ENCODE measurements at regions not wholly inside any gene's neighbourhood (a gene's known extent, or its start where the extent isn't known, plus 50 kb on each side); places are given as distances from the start of the nearest gene placed in this dataset.
"Not testable (repeated sequence)": the region's sequence is repeated elsewhere in the genome, so short reads cannot be mapped to it uniquely, and the experiment has no call there.

DNA sequence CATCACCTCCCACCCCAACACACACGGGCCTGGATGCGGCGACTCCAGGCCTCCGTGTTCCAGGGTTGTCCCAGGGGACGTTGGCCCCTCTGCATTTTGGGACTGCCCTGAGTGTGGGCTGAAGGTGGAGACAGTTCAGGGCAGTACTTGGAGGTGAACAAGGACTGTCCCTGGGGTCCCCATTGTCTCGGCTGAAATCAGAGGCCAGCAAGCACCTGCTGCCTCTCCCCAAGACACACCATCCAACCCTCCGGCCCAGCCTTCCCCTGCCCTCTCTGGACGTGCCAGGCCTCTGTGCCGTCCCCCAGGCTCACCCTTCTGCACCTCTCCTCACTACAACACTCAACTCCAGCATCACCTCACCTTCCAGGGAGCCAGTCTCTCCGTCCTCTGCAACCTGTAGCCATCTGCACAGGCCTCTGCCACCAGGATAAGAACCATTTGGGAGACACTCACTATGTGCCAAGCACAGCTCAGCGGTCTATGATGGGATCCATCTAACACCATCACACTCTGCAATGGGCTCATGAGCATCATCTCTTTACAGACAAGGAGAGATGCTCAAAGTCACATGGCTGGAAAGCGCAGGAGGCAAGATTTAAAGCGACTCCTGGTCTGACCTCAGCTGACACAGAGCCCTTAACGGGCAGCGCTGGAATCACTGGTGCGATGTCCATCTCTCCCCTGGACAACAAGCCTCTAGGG lies 104.5 kb upstream of the SEC14L1 start:
- intact Hi-C loops (cut with DNase I) = no loop called here
- no peak for DNase-seq (ENCODE audit: low spot score)
- no peak for ATAC-seq

DNA sequence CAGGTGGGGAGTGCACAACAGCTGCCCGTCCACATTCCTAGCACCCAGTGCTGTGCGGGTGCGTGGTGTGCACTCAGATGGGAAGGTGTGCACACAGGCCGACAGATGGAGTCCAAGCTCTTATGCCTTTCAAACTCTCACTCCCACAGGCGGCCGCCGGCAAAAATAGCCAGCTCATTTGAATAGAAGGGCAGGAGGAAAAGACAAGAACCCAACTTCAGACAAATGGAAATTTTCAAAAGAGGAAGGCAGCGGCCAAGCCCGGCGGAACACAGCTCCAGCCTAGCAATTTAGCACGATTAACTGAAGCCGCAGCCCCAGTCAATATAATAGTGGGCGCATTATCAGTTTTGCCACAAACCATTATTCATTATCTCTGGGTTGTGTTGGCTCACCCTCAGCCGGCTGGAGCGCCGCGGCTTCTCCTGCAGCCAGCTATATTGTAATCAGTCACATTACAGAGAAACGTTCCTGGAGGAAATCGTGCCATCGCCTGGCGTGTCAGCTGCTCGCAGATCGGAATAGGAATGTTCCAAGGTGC lies 103.9 kb upstream of the SEC14L1 start:
- ATAC-seq (no peak), DNase-seq (ENCODE audit: low spot score) (no peak)
- intact Hi-C loops (cut with DNase I) = no loop called here

- no peak for DNase-seq (ENCODE audit: low spot score)
- ATAC-seq = no peak
- intact Hi-C loops (cut with DNase I) = no loop called here
Measured at GRCh38 chr17:77037943-77038342, 102.8 kb upstream of the SEC14L1 start.

DNA sequence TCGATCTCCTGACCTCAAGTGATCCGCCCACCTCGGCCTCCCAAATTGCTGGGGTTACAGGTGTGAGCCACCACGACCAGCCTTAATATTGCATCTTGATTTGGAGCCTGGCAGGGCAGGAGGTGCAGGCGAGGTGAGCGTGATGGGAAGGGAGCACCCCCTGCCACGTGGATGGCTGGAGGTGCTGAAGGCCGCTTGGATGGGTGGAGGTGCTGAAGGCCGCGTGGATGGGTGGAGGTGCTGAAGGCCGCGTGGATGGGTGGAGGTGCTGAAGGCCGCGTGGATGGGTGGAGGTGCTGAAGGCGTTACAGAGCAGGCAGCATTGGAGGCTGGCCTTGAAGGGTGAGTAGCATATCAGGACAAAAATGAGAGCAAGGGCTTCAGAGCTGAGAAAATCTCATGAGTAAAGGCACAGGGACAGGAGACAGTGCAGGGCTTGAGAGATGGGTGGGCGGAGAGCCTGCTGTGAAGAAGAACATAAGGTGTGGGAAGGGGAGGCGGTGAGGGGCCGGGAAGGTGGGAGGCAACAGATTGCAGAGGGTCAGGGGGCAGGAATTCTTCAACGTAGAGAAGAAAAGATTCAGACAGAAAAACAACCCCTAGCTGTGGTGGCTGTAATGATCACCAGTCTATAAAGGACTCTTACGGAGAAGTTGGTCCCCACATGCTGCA lies 101.7 kb upstream of the SEC14L1 start:
- DNase-seq (ENCODE audit: low spot score) = no peak
- no peak for ATAC-seq
- intact Hi-C loops (cut with DNase I) = no loop called here

- intact Hi-C loops (cut with DNase I) = no loop called here
- ATAC-seq (no peak), DNase-seq (ENCODE audit: low spot score) (no peak)
Measured at GRCh38 chr17:77042476-77043231, 98.1 kb upstream of the SEC14L1 start.

DNA sequence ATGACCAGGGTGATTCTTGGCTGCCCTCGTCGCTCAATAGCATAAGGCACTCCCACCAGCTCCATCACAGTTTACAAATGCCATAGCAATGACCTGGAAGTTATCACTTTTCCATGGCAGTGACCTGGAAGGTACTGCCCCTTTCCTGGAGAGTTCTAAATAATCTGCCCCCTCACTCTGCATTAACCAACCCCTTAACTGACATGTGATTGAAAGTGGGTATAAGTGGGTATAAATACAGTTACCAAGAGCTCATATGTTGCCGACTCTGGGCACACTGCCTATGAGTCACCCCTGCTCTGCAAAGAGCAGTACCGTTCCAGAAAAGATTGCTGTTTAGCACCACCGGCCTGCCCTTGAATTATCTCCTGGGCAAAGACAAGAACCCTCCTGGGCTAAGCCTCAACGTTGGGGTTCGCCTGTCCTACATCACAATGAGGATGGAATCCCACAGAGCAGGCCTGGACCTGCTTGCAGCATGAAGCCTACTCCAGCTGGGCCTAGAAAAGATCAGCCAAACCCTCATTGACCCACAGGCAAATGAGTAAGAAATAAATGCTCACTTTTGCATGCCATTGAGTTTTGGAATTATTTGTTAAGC lies 95.2 kb upstream of the SEC14L1 start:
- intact Hi-C loops (cut with DNase I) = no loop called here
- ATAC-seq (no peak), DNase-seq (ENCODE audit: low spot score) (no peak)

DNA sequence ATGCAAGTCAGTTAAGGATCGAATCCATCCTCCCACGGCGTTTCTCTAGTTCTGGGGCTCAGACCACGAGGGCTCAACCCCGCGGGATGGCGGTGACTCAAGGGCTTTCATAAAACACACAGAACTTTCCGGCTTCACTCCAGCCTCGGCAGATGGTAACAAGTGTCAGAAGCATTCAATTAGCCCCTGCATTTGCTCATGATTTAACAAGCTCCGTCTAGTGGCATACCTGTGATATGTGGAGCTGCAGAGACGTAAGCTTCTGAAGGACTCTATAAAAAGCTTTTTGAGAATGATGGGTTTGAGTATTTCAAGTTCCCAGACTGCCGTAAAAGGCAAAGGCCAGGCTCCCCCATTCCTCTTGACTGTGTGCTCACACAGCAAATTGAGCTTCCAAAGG lies 91.3 kb upstream of the SEC14L1 start:
- DNase-seq (ENCODE audit: low spot score) (no peak), ATAC-seq (no peak)
- intact Hi-C loops (cut with DNase I) = no loop called here

DNA sequence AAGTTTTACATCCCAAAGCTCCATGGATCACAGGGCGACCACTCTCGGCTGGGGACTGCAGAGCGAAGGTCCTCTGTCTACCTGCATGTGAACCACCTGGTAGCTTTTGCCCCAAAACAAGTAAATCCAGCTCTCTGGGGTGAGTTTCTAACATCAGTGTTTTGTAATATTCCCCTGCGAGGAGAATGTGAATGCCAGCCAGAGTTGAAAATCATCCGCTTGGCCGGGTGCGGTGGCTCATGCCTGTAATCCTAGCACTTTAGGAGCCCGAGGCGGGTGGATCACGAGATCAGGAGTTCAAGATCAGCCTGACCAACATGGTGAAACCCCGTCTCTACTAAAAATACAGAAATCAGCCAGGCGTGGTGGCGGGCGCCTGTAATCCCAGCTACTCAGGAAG lies 89.9 kb upstream of the SEC14L1 start:
- ATAC-seq; intact Hi-C loops (cut with DNase I); DNase-seq (ENCODE audit: low spot score): not testable (repeated sequence)

DNA sequence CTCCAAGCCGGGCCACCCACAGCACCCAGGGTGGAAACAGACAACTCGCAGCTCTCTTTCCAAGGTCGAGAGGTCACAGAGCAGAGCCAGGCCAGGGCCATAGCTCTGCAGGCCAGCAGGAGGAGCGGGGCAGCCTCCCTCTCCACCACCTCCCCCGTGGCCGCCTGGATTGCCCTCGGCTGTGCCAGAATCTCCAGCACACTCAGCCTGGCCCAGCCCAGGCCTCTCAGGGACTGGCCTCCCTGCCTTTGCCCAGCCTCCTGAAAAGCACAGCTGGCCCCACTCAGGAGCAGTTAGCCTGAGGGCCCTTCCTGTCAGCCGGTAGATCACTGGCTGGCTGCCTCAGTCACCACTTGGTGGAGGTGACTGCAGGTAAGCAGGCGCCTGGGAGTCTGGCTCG lies 85.8 kb upstream of the SEC14L1 start:
- ATAC-seq (no peak), DNase-seq (ENCODE audit: low spot score) (no peak)
- intact Hi-C loops (cut with DNase I) = no loop called here

- intact Hi-C loops (cut with DNase I) = no loop called here
- no peak for DNase-seq (ENCODE audit: low spot score)
- no peak for ATAC-seq
Measured at GRCh38 chr17:77055453-77055852, 85.3 kb upstream of the SEC14L1 start.

GRCh38 chr17:77058016-77058415 lies 82.8 kb upstream of the SEC14L1 start:
- ATAC-seq = no peak
- intact Hi-C loops (cut with DNase I) = no loop called here

DNA sequence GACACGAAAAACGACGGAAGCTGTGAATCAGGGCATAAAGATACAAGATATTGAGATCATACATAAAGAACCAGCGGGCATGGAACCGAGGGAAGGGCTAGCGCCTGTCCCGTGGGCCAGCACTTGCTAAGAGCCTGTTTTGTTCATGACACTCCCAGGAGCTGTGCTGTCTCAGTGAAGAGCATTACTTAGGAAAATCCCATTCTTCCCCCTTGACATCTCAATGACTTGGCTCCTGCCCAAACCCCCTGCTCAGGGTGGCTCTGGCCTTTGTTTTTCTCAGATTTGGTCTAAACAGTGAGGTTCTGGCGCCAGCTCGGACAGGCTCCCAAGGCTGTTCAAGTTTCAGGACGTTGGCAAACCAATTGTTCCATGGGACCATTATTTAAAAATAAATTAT lies 79.1 kb upstream of the SEC14L1 start:
- DNase-seq (ENCODE audit: low spot score) (no peak), ATAC-seq (no peak)
- intact Hi-C loops (cut with DNase I) = no loop called here

More at GRCh38 chr17:77058016-77058415, 82.8 kb upstream of the SEC14L1 start:
- no peak for DNase-seq (ENCODE audit: low spot score)

GRCh38 chr17:77064598-77064997 lies 76.2 kb upstream of the SEC14L1 start:
- DNase-seq (ENCODE audit: low spot score) = no peak
- no peak for ATAC-seq
- intact Hi-C loops (cut with DNase I) = no loop called here

DNA sequence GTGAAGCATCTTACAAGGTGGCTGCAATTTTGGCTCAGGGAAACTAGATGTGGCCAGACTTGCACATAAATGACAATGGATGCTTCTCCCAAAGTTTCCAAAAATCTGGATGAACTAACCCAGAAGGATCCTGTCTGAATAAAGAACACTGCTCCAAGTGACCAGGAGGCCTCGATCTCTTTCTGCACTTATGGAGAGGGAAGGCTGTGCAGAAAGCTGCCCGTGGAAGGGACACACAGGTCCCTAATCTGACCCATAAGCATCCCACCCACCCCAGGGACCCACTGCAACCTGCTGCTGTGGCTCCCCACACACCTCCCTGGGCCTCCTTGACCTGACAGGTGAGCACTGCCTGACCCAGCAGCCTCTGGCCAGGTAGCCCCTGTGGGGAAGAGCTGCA lies 74.6 kb upstream of the SEC14L1 start:
- intact Hi-C loops (cut with DNase I) = no loop called here
- ATAC-seq (no peak), DNase-seq (ENCODE audit: low spot score) (no peak)

DNA sequence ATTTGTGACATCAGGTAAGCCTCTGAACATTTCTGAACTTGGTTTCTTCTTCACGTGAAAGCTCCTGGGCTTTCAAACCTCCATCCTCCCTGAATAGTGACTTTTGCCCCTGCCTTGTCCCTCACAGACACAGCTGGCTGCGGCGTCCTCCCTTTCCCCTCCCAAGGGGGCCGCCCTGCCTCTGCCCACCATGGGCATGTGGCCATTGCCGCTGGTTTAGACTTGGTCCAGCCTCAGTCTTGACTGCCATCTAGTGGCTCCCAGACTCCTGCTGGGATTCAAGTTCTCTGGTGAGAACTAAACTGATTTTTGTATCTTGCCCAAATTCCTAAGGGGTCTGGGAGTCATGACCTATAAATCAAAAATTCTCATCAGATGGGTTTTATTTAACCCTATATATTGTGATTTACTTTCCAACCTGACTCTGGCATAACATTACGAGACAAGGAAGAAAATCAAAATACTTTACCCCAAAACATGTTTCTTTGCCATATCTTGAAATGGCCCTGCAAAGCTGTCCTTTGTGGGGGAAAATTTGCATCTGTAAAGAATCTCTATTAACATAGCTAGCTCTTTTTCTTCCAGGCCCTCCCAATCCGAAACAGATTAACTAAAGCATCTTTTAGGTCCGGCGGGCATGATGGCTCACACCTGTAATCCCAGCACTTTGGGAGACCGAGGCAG lies 73.9 kb upstream of the SEC14L1 start:
- DNase-seq (ENCODE audit: low spot score) (peak; percentile 77), ATAC-seq (peak; percentile 80)
- intact Hi-C loops (cut with DNase I) = not testable (repeated sequence)

- intact Hi-C loops (cut with DNase I) = loop anchor here (2.0 kb wide), 1 partner anchor 196 kb away; no protein-coding TSS in a partner anchor
- ATAC-seq (no peak), DNase-seq (ENCODE audit: low spot score) (no peak)
Measured at GRCh38 chr17:77068915-77069314, 71.9 kb upstream of the SEC14L1 start.

GRCh38 chr17:77070888-77071279 lies 69.9 kb upstream of the SEC14L1 start:
- DNase-seq (ENCODE audit: low spot score) (no peak), ATAC-seq (no peak)
- intact Hi-C loops (cut with DNase I) = no loop called here

- DNase-seq (ENCODE audit: low spot score) (no peak), ATAC-seq (no peak)
- intact Hi-C loops (cut with DNase I) = no loop called here
Measured at GRCh38 chr17:77071925-77072490, 68.8 kb upstream of the SEC14L1 start.

- no peak for ATAC-seq
- DNase-seq (ENCODE audit: low spot score) = no peak
- intact Hi-C loops (cut with DNase I) = no loop called here
Measured at GRCh38 chr17:77072670-77073069, 68.1 kb upstream of the SEC14L1 start.
